OCI-LY1 (cell line): ENCODE measurements at regions not wholly inside any gene's neighbourhood (a gene's known extent, or its start where the extent isn't known, plus 50 kb on each side); places are given as distances from the start of the nearest gene placed in this dataset.

ENCODE experiments used
- H2AFZ ChIP-seq: fragments of 200-600 bp; sonication (generic), shearing (Covaris generic); 2 replicates; pipeline ENCODE4 v1.6.0; 2014; ENCODE audit warnings: antibody characterized with exemption, mild to moderate bottlenecking, low read length
- H3F3A ChIP-seq: fragments of 200-600 bp; sonication (generic), shearing (Covaris generic); 2 replicates; pipeline ENCODE4 v1.6.0; 2014; ENCODE audit warnings: mild to moderate bottlenecking, antibody characterized with exemption, low read length, moderate library complexity; ENCODE audit not compliant: insufficient read depth
- H3K27ac ChIP-seq: fragments of 200-600 bp; sonication (generic); 2 replicates; pipeline ENCODE4 v1.5.1; 2014; ENCODE audit warnings: low read length, mixed run types, mild to moderate bottlenecking, low read depth; ENCODE audit not compliant: poor library complexity, severe bottlenecking
- H3K27me3 ChIP-seq: fragments of 200-600 bp; sonication (generic); 2 replicates; pipeline ENCODE4 v1.6.0; 2014; ENCODE audit warnings: antibody characterized with exemption, mild to moderate bottlenecking, low read length, moderate library complexity; ENCODE audit not compliant: insufficient read depth
- H3K36me3 ChIP-seq: fragments of 200-600 bp; sonication (generic); 2 replicates; pipeline ENCODE4 v1.6.1; 2014; ENCODE audit warnings: mild to moderate bottlenecking, antibody characterized with exemption, low read length, moderate library complexity, mixed read lengths; ENCODE audit not compliant: insufficient read depth
- H3K4me1 ChIP-seq: fragments of 200-600 bp; sonication (generic); 2 replicates; pipeline ENCODE4 v1.5.1; 2014; ENCODE audit warnings: mild to moderate bottlenecking, low read length, moderate library complexity; ENCODE audit not compliant: insufficient read depth, severe bottlenecking
- H3K4me2 ChIP-seq: fragments of 200-600 bp; sonication (generic), shearing (Covaris generic); 2 replicates; pipeline ENCODE4 v1.6.1; 2014; ENCODE audit warnings: low read length
- H3K4me3 ChIP-seq: fragments of 200-600 bp; sonication (generic); 2 replicates; pipeline ENCODE4 v1.5.1; 2014; ENCODE audit warnings: low read length, low read depth, mild to moderate bottlenecking, mixed read lengths; ENCODE audit not compliant: poor library complexity, severe bottlenecking
- H3K79me2 ChIP-seq: fragments of 200-600 bp; shearing (Covaris generic); 2 replicates; pipeline ENCODE4 v1.6.1; 2016; ENCODE audit warnings: mixed run types, low read length, mixed read lengths; ENCODE audit not compliant: insufficient read depth
- H3K9ac ChIP-seq: fragments of 200-600 bp; sonication (generic), shearing (Covaris generic); 2 replicates; pipeline ENCODE4 v1.6.1; 2014; ENCODE audit warnings: mild to moderate bottlenecking, low read length, mixed read lengths
- H3K9me2 ChIP-seq: fragments of 200-600 bp; sonication (generic), shearing (Covaris generic); 2 replicates; pipeline ENCODE4 v1.6.1; 2014; ENCODE audit warnings: low read depth, mild to moderate bottlenecking, low read length, mixed read lengths
- H3K9me3 ChIP-seq: fragments of 200-600 bp; shearing (Covaris generic); 2 replicates; pipeline ENCODE4 v1.6.1; 2014; ENCODE audit warnings: low read length, mixed read lengths
- H4K20me1 ChIP-seq: fragments of 200-600 bp; sonication (generic), shearing (Covaris generic); 2 replicates; pipeline ENCODE4 v1.6.0; 2016; ENCODE audit warnings: mild to moderate bottlenecking, low read length; ENCODE audit not compliant: insufficient read depth
- CTCF ChIP-seq: fragments of 200-600 bp; sonication (generic), shearing (Covaris generic); IDR thresholded peaks from 2 replicates; pipeline ENCODE4 v1.5.1; 2017; ENCODE audit warnings: mild to moderate bottlenecking, antibody characterized with exemption, low read length, moderate library complexity, mixed read lengths
- EZH2 ChIP-seq: fragments of 200-600 bp; sonication (generic), shearing (Covaris generic); IDR thresholded peaks from 2 replicates; pipeline ENCODE4 v1.8.0; 2017; ENCODE audit warnings: borderline replicate concordance, mixed run types, mild to moderate bottlenecking, antibody characterized with exemption, low read length, moderate library complexity, mixed read lengths

- H3K27me3 ChIP-seq = no peaks in the 10 kb centered on the region
- H3K4me2 ChIP-seq = no peak overlapping the region
- TF ChIP-seq CTCF = no peak
- no peak for TF ChIP-seq EZH2
- no peaks in the 10 kb centered on the region for H3K9me2 ChIP-seq
- H3K9me3 ChIP-seq = no peaks in the 10 kb centered on the region
- H3K4me3 ChIP-seq = no peak overlapping the region
- no peak overlapping the region for H2AFZ ChIP-seq
- no peak overlapping the region for H3K27ac ChIP-seq
- H4K20me1 ChIP-seq = no peaks in the 10 kb centered on the region
- H3K9ac ChIP-seq = no peak overlapping the region
- no peaks in the 10 kb centered on the region for H3F3A ChIP-seq
- H3K79me2 ChIP-seq = no peaks in the 10 kb centered on the region
- no peaks in the 10 kb centered on the region for H3K4me1 ChIP-seq
- no peaks in the 10 kb centered on the region for H3K36me3 ChIP-seq
Measured at GRCh38 chr7:153641199-153641598, 411.0 kb upstream of the DPP6 start.

- Histone ChIP-seq H3K4me3 (no peak overlapping the region), H3K27me3 (no peaks in the 10 kb centered on the region), H3K36me3 (no peaks in the 10 kb centered on the region), H3K79me2 (no peaks in the 10 kb centered on the region), H2AFZ (no peak overlapping the region), H3K27ac (no peak overlapping the region), H3K9me3 (no peaks in the 10 kb centered on the region), H3K4me2 (no peak overlapping the region), H4K20me1 (no peaks in the 10 kb centered on the region), H3K9me2 (no peaks in the 10 kb centered on the region; the same call in 1 of the 2 replicates), H3K9ac (no peak overlapping the region), H3K4me1 (no peaks in the 10 kb centered on the region), H3F3A (no peaks in the 10 kb centered on the region)
- TF ChIP-seq EZH2 = no peak
- TF ChIP-seq CTCF = no peak
Measured at GRCh38 chr7:153642989-153643388, 409.2 kb upstream of the DPP6 start.

GRCh38 chr7:153657182-153657800, 394.9 kb upstream of the DPP6 start:
- H3K9ac ChIP-seq = no peak overlapping the region

More at GRCh38 chr7:153657182-153657800, 394.9 kb upstream of the DPP6 start:
- H3K36me3 ChIP-seq = no peaks in the 10 kb centered on the region
- H3K79me2 ChIP-seq = no peaks in the 10 kb centered on the region
- no peaks in the 10 kb centered on the region for H3K27me3 ChIP-seq
- H3K9me3 ChIP-seq = no peaks in the 10 kb centered on the region
- no peak overlapping the region for H3K27ac ChIP-seq
- H2AFZ ChIP-seq = no peak overlapping the region
- no peaks in the 10 kb centered on the region for H3K9me2 ChIP-seq
- no peak overlapping the region for H3K4me2 ChIP-seq
- H4K20me1 ChIP-seq = no peaks in the 10 kb centered on the region
- no peaks in the 10 kb centered on the region for H3K4me1 ChIP-seq
- no peaks in the 10 kb centered on the region for H3F3A ChIP-seq
- no peak overlapping the region for H3K4me3 ChIP-seq
- TF ChIP-seq CTCF = no peak
- TF ChIP-seq EZH2 = no peak
